ENCODE measurements at regions not wholly inside any gene's neighbourhood (a gene's known extent, or its start where the extent isn't known, plus 50 kb on each side); places are given as distances from the start of the nearest gene placed in this dataset.
"Not testable (repeated sequence)": the region's sequence is repeated elsewhere in the genome, so short reads cannot be mapped to it uniquely, and the experiment has no call there.

DNA sequence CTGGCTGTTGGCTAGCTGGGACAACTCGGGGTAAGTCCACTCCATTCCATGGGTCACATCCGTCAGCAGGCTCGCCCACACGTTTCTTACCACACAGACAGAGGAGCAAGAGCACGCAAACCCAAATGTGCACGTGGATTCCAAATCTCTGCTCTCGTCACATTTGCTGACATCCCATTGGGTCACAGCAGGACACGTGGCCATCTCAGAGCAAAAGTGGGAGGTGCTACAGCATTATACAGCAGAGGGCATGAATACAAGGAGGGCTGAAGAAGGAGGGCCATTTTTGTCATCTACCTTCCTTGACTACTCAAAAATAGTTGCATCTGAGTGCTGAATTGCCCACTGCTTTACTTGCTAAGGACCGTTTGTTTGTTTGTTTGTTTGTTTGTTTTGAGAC lies 84.7 kb downstream of the RBBP6 start:
- DNase-seq (ENCODE audit: low spot score), result no peak

DNA sequence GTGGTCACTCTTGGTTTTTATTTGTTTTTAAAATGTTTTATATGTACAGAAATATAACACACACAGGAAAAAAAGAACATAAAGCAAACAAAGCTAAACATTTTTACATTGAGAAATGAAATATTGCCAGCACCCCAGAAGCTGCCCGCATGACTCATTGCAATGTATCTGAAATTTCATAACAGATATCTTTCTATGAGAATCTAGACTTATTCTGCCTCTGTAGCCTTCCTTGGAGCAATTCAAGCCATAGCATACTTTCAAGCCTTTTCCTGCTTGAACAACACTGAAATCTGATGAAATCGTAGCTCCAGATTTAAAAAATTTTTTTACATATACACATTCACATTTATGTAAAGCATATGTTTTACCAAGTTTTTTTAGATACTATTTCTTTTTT lies 86.9 kb downstream of the RBBP6 start:
- no peak for DNase-seq (ENCODE audit: low spot score)

DNA sequence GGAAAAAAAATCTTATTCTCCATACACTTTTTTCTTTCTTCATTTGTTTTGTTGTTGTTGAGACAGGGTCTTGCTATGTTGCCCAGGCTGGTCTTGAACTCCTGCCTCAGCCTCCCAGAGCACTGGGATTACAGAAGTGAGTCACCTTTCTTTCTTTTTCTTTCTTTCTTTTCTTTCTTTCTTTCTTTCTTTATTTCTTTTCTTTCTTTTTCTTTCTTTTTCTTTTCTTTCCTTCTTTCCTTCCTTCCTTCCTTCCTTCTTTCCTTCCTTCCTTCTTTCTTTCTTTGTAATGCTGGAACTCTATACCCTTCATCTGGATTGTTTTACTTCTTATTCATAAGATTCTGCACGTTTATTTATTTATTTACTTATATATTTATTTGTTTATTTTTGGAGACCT lies 94.5 kb upstream of the TNRC6A start:
- DNase-seq (ENCODE audit: low spot score), result no peak

DNA sequence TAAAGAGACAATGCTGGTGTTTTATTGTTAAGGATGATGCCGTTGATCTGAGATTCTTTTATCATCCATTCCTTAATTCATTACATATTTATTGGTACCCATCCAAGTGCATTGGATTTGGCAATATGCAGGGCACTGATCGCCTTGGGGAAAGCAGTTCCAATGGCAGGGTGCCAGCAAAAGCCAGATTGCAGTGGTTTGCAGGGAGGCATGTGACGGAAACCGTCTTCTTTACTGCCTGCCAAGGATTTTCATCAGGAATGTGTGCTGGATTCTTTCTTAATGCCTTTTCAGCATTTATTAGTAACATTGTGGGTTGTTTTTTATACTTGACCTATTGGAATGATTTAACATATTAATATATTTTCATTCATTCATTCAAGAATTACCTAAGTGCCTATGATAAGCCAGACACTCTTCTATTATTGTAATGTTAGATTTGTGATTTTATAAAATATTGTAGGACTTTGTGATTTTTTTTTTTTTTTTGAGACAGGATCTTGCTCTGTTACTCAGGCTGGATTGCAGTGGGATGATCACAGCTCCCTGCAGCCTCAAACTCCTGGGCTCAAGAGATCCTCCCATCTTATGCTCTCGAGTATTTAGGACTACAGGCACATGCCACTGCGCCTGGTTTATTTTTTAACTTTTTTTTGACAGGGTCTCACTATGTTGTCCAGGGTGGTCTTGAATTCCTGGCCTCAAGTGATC lies 93.4 kb upstream of the TNRC6A start:
- no peak for DNase-seq (ENCODE audit: low spot score)

DNA sequence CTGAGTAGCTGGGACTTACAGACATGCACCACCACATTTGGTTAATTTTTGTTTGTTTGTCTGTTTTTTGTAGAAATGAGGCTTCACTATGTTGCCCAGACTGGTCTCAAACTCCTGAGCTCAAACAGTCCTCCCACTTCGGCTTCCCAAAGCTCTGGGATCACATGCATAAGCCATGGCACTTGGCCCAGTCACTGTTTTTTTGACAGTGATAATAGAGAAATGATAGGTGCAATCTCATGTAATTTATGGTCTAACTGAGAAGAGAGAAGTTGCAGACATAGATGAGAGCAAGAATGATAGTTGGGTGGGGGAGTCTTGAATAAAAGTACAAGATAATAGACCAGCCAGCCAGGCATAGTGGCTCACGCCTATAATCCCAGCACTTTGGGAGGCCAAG lies 89.7 kb upstream of the TNRC6A start:
- DNase-seq (ENCODE audit: low spot score), result no peak

- no peak for DNase-seq (ENCODE audit: low spot score)
Measured at GRCh38 chr16:24643489-24643888, 86.0 kb upstream of the TNRC6A start.

DNA sequence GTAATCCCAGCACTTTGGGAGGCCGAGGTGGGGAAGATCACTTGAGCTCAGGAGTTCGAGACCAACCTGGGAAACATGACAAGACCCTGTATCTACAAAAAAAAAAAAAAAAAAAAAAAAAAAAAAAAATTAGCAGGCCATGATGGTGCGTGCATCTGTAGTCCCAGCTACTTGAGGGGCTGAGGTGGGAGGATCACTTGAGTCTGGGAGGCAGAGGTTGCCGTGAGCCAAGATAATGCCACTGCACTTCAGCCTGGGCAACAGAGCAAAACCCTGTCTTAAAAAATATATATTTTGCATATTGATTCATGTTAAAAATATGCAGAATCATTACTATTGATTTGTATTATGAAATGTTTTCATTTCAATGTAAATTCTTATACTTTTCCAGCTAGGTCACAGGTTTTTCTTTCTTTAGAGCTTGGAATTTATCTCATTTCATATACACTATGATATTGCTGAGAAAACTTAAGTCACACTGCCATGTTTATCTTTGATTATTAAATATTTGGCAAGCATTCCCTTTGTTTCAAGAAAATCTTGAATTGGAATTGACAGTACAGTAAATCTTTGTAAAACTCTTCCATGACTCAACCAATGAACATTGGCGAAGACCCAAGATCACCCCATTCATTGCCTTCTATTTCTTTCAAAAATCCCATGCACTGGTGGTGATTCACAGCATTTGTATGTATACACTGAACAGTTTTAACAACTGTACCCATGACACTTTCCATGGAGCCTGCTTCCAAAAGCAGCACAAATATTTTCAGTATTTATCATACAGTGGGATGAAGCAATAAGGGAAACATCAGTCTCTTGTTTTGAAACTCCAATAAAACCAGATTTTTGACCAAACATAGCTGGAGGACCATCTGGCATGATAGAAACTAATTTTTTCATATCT lies 83.5 kb upstream of the TNRC6A start:
- no peak for DNase-seq (ENCODE audit: low spot score)

DNA sequence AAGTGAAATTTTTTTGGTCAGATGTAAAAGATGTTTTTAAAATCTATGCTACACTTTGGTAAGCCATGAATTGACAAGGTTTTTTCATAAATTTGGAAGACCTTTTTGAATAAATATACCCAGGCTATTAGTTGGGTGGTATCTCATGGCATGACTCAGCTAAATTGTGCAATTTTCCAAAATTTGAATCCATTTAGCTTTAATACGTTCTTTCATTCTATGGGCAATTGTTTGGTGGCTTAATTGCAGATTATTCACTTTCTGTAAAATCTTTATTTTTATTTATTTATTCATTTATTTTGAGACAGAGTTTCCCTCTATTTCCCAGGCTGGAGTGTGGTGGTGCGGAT lies 82.8 kb upstream of the TNRC6A start:
- DNase-seq (ENCODE audit: low spot score), result no peak

DNA sequence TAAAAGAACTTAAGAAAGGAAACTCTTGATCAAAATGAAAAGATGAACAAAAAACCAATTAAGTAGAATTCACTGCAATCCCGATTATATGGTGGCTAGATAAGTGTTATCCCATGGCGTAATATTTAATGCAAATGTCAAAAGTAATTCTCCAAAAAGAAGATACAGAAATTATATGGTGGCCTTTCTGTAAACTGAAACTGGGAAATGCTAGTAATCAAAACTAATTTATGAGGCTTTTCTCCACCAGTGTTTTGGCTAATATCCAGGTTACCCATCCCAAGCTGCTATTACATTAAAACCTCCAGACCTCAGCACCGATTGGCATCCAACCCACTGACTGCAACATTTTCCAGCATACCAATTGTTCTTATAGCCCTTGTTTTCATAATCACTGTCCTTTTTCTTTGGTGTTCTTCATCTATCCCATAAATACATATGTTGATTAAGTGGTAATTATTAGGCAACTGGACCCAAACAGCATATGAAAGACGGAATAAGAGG lies 77.2 kb upstream of the TNRC6A start:
- no peak for DNase-seq (ENCODE audit: low spot score)

DNA sequence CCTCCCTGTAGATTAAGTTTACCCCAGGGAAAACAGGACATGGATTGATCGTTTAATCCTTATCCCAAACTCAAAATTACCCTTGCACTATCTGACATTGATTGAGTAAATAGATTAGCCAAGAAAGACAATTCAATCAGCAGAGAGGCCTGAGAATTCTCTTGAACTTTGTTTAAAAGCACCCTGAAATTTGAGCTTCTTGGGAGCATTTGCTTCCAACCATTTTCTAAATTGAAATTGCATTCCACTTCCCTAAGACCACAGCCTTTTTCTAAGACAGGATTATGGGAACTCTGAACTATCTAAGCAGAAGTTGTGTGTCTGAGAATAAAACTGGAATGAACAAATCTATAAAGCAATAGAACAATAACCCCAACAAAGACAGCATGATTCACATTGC lies 76.6 kb upstream of the TNRC6A start:
- no peak for DNase-seq (ENCODE audit: low spot score)

DNA sequence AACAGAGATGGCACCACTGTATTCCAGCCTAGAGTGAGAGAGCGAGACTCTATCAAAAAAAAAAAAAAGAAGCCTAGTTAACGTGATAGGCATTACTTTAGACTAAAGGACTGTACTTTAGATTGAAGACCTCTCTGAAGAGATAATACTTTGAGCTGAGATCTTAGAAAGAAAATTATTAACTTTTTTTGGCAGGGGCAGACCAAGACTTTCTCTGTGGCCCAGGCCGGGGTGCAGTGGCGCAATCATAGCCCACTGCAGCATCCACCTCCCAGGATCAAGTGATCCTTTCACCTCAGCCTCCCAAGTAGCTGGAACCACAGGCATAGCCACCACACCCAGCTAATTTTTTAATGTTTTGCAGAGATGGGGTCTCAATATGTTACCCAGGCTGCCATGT lies 75.7 kb upstream of the TNRC6A start:
- DNase-seq (ENCODE audit: low spot score), result no peak

DNA sequence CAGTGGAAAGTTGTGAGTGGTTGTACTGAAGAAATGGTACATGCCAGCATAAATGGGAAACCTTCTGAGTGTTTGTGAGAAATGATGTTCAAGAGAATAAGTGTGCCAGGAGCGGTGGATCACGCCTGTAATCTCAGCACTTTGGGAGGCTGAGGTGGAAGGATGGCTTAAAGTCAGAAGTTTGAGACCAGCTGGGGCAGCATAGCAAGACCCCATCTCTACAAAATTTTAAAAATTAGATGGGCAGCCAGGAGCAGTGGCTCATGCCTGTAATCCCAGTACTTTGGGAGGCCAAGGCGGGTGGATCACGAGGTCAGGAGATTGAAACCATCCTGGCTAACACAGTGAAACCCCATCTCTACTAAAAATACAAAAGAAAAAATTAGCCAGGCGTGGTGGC lies 63.5 kb upstream of the TNRC6A start:
- DNase-seq (ENCODE audit: low spot score), result not testable (repeated sequence)

DNA sequence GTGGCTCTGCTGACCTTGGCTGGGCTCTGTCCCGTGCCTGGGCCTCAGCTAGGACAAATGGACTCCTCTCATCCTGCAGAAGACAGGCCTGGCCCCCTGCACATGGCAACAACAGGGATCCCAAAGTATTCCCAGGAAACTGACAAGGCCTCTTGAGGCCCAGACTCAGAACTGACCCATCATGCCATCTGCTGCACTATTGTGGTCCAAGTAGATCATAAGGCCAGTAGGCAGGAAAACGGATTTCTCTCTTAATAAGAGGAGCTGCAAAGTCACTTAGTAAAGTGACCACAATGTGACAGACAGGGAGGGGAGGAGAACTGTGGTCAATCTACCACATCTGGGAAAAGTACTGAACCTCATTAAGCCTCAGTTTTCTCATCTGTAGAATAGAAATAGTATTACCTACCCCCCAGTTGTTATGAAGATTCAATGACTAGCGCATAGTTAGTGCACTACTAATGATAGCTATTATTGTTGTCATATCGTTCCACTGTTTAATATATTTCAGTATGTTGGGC lies 62.1 kb upstream of the TNRC6A start:
- DNase-seq (ENCODE audit: low spot score), result no peak

DNA sequence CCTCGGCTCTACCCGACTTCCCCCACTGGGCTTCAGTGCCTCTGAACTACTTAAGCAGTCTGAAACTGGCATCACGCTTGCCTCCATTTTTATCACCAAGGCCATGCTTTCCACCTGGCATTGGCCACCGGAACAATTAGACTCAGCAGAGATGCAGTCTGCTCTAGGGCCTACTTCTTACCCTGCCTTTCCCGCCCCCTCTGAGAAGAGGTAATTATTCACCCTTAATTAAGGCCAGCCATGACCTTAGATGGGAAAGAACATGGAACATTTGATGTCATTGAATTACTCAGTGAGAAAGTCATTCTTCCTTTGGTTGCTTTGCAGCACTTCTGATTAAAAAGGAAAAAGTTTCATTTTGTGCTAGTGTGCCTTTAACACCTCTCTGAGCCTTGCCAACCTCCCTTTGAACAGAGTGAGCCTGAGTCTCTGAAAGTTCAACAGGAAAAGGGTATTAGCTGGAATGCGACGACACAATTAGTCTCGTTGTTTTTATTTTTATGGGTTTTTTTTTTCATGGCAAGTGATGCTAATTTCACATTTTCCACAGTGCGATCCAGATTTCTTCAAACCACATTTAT lies 60.9 kb upstream of the TNRC6A start:
- no peak for DNase-seq (ENCODE audit: low spot score)

GRCh38 chr16:24670623-24671454 lies 58.6 kb upstream of the TNRC6A start:
- peak; percentile 18 for DNase-seq (ENCODE audit: low spot score)

DNA sequence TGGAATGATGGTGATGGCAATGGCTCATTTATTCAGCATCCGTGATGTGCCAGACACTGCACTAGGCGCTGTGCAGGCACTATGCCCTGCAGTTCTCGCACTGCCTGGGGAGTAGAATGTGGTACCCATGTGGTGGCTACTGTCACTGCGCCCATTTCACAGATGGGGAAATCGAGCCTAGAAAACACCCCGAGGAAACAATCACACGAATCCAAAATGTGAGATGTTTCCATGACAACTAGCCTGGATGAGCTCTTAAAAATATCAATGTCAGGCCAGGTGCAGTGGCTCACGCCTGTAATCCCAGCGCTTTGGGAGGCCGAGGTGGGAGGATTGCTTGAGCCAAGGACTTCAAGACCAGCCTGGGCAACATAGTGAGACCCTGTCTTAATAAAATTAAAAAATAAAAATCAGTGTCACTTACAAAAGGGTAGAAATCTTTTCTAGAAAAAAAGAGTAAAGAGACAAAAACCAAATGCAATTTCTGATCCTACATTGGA lies 57.9 kb upstream of the TNRC6A start:
- no peak for DNase-seq (ENCODE audit: low spot score)

DNA sequence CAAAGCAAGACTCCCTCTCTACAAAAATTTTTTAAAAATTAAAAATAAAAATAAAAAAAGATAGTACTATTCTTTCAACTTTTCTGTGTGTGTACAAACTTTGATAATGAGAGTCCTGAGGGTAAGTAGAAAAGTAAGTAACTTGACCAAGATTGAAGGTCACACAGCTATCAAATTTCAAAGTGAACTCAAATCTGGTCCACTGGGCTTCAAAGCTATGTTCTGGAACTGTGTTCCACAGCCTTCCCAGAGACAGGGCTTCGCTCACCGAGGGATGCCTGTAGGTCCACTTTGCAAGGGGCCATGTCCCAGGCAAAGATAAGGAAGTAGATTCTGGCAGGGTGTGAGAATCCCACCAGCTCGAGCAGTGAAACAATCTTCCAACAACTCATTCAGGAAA lies 56.3 kb upstream of the TNRC6A start:
- DNase-seq (ENCODE audit: low spot score), result no peak

GRCh38 chr16:24674877-24675276 lies 54.6 kb upstream of the TNRC6A start:
- no peak for DNase-seq (ENCODE audit: low spot score)

- no peak for DNase-seq (ENCODE audit: low spot score)
Measured at GRCh38 chr16:24677388-24677787, 52.1 kb upstream of the TNRC6A start.
